ENCODE measurements at regions not wholly inside any gene's neighbourhood (a gene's known extent, or its start where the extent isn't known, plus 50 kb on each side); places are given as distances from the start of the nearest gene placed in this dataset.
"Not testable (repeated sequence)": the region's sequence is repeated elsewhere in the genome, so short reads cannot be mapped to it uniquely, and the experiment has no call there.

DNA sequence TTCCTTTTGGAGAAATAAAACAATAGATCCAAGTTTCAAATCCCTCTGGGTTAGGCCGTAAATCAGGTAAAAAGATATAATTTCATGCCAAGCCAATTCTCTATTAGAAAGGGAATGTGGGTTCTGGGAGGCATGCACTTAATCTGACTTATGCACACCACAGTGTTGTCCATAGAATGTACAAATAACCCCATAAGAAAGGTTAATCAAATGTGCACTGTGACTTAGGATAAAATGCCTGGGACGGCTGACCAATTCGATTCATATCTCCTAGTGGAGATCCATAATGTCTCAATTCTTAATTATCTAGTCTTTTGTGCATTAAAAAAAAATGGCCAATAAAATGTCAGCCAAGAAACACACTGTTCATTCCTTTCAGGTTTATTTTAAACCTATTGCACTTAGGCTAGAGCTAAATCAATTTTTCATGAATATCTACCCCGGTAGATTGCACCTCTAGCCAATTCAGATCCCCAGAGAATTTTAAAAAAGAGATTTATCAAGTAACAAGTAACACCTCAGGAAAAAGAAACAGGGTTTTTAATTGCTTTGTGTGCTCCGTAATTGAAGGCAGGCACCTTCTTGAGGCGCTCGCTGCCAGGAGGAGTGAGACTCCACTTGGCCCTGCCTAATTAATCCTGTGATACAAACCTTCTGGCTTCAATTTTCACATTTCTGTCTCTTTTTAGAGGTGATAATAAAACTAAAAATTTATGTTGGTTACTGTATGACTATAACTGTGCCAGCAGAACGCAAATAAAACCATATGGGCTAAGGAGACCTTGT is 265.1 kb downstream of the ETV1 start:
- WGBS, result 87% methylated on average over 8 of the region's 8 CpGs
- Histone ChIP-seq H3K36me3 (ENCODE audit: insufficient read depth) (no peaks in the 10 kb centered on the region), H3K4me1 (ENCODE audit: insufficient read depth) (no peaks in the 10 kb centered on the region), H3K27ac (ENCODE audit: low read depth) (no peak overlapping the region), H3K4me3 (ENCODE audit: low read depth, low read length) (no peak overlapping the region)
- no peak for DNase-seq (ENCODE audit: extremely low spot score)

DNA sequence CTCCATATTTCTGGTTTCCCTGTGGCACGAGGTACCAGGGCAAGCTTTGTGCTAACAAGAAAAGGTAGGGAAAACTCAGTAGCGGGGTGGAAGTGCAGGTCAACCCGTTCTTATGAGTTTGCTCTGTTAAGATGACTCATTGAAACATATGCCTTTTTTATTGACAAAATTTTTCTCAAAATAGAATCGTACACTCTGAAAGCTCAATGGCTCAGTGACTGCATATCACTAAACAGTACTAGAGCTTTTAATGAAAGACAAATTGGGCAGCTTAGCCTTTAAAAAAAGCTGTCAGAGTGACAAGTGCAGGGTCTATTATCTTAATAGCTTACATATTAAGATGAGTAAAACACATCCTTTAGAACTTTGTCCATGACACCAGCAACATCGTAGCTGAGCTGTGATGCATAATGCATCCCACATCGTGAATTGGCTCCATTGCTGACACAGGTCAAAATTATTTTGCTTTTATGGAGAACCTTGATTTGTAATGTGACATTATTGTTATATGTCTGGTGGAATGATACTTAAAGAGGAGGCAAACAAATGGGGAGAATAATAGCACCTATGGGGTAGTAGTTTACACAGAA is 264.4 kb downstream of the ETV1 start:
- no peaks in the 10 kb centered on the region for H3K36me3 ChIP-seq (ENCODE audit: insufficient read depth)
- H3K4me1 ChIP-seq (ENCODE audit: insufficient read depth), result no peaks in the 10 kb centered on the region
- DNase-seq (ENCODE audit: extremely low spot score), result no peak
- H3K4me3 ChIP-seq (ENCODE audit: low read depth, low read length), result no peak overlapping the region
- 67% methylated on average over 6 of the region's 6 CpGs for WGBS
- H3K27ac ChIP-seq (ENCODE audit: low read depth), result no peak overlapping the region

DNA sequence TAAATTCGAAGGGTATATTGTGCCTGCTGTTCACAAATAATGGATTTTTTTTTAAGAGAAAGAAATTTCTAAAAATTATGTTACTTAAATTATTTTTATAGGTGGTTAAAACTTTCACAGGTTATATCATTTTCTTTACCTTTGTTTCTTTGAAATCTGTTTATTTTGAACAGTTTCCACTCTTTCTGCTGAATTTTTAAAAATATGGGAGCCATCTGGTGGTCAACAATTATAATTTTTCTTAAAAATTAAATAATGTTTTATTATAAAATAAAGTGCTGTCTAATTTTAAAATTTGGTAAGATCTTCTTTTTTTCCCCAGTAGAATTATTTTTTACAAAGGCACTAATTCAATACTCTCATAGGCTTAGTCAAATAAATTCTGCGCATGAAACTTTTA is 263.9 kb downstream of the ETV1 start:
- no peak overlapping the region for H3K27ac ChIP-seq (ENCODE audit: low read depth)
- H3K36me3 ChIP-seq (ENCODE audit: insufficient read depth), result no peaks in the 10 kb centered on the region
- WGBS, result 91% methylated on average over 2 of the region's 2 CpGs
- DNase-seq (ENCODE audit: extremely low spot score), result no peak
- H3K4me1 ChIP-seq (ENCODE audit: insufficient read depth), result no peaks in the 10 kb centered on the region
- H3K4me3 ChIP-seq (ENCODE audit: low read depth, low read length), result no peak overlapping the region

DNA sequence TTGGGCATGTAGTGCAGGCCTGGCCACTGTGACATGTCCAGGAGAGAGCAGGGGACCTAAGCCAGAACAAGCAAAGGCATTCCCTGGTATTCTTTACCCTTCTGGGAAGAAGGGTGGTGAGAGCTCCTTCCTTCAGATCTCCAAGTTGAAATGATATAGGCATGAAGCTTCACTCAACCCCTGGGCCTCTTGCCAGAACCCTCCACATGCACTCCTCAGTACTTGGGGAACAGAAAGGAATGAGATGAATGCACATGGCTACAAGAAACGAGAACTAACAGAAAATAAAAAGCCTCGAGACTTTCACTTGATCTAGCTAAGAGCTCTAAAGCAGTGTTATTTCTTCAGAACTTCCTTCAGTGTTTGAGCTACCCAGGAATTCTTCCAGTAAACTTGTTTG is 262.2 kb downstream of the ETV1 start:
- DNase-seq (ENCODE audit: extremely low spot score), result no peak
- 91% methylated on average over 2 of the region's 2 CpGs for WGBS
- H3K4me3 ChIP-seq (ENCODE audit: low read depth, low read length), result no peak overlapping the region
- H3K36me3 ChIP-seq (ENCODE audit: insufficient read depth), result no peaks in the 10 kb centered on the region
- H3K27ac ChIP-seq (ENCODE audit: low read depth), result no peak overlapping the region
- H3K4me1 ChIP-seq (ENCODE audit: insufficient read depth), result no peaks in the 10 kb centered on the region

DNA sequence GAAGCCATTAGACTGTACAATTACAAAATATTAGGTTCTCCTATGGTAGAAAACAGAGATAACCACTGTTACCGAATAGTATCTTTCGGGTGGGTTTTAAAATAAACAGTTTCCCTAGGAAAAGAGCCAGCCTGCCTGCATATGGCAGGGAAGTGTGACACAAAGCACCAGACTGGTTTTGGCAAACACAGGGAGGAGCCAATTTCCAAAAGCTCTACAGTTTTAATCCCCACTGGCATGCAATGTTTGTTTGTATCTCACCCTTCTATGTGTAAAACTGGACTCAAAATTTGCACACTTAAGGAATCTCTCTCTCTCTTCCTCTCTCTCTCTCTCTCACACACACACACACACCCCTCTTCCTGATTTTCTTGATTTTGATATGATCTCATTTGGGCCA is 261.7 kb downstream of the ETV1 start:
- Histone ChIP-seq H3K4me1 (ENCODE audit: insufficient read depth) (no peaks in the 10 kb centered on the region), H3K4me3 (ENCODE audit: low read depth, low read length) (no peak overlapping the region), H3K27ac (ENCODE audit: low read depth) (no peak overlapping the region), H3K36me3 (ENCODE audit: insufficient read depth) (no peaks in the 10 kb centered on the region)
- no peak for DNase-seq (ENCODE audit: extremely low spot score)
- WGBS, result 89% methylated on average over 2 of the region's 2 CpGs

DNA sequence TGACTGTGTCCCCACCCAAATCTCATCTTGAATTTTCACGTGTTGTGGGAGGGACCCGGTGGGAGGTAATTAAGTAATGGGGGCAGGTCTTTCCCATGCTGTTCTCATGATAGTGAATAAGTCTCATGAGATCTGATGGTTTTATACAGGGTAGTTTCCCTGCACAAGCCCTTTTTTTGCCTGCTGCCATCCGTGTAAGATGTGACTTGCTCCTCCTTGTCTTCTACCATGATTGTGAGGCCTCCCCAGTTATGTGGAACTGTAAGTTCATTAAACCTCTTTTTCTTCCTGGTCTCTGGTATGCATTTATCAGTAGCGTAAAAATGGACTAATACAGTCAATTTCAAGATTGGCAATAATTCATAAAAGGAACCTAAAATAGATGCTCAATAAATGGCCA is 261.0 kb downstream of the ETV1 start:
- not testable (repeated sequence) for DNase-seq (ENCODE audit: extremely low spot score); H3K4me1 ChIP-seq (ENCODE audit: insufficient read depth); H3K4me3 ChIP-seq (ENCODE audit: low read depth, low read length); H3K27ac ChIP-seq (ENCODE audit: low read depth); H3K36me3 ChIP-seq (ENCODE audit: insufficient read depth)
- WGBS, result 86% methylated on average over 4 of the region's 4 CpGs

DNA sequence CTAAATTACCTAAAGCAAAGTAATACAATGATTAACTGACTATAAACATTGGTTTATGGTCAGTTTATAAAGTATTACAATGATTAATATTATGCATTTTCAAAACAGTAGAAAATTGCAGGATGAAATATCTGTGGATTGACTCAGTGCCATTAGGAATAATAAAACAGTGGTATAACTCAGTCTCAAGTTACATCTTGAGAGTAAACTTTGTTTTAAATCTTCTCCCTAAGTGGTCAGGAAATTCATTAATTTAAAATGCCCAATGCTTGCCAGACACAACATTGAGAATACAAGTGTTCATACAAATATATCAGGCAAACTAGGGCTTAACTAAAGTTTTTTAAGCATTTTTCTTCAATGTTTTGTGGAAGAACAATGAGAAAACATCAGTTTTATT is 257.8 kb downstream of the ETV1 start:
- no peaks in the 10 kb centered on the region for H3K36me3 ChIP-seq (ENCODE audit: insufficient read depth)
- no peaks in the 10 kb centered on the region for H3K4me1 ChIP-seq (ENCODE audit: insufficient read depth)
- no peak overlapping the region for H3K4me3 ChIP-seq (ENCODE audit: low read depth, low read length)
- DNase-seq (ENCODE audit: extremely low spot score), result no peak
- no peak overlapping the region for H3K27ac ChIP-seq (ENCODE audit: low read depth)

DNA sequence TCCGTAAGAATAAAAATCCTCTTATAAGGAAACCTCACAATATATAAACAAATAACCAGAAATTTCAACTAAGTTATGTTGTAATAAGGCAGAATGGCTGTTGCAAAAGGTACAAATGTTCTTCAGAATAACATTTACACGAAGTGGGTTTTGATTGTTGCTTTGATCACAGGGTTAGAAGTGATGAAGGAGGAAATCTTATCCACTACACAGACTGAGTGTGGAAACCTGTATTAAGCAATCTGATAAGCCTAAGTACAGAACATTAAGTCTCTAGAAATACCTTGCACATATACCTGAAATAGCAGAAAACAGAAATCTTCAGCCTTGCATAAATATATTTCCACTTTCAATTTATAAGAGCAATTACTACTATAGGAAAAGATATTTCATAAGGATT is 251.9 kb downstream of the ETV1 start:
- 49% methylated on average over 2 of the region's 2 CpGs for WGBS
- Histone ChIP-seq H3K4me1 (ENCODE audit: insufficient read depth) (no peaks in the 10 kb centered on the region), H3K36me3 (ENCODE audit: insufficient read depth) (no peaks in the 10 kb centered on the region), H3K4me3 (ENCODE audit: low read depth, low read length) (no peak overlapping the region), H3K27ac (ENCODE audit: low read depth) (no peak overlapping the region)
- DNase-seq (ENCODE audit: extremely low spot score), result no peak

DNA sequence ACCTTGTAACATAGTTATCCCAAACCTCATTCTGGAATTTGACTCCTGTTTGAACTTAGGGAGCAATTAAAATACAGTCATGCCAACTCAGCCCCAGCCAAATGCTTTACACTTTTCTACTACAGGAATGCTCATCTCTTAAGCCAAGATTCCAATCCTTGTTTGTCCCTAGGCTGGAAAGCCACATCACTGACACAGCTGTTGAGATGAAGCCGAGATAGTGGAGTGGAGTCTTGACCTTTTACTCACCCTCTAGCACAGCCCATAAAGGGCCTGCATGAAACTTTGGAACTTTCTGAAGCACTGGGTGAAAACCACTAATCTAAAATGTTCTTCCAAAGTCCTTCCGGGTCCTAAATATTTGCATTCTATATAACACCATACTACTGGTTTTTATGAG is 247.3 kb downstream of the ETV1 start:
- Histone ChIP-seq H3K27ac (ENCODE audit: low read depth) (no peak overlapping the region), H3K4me3 (ENCODE audit: low read depth, low read length) (no peak overlapping the region), H3K36me3 (ENCODE audit: insufficient read depth) (no peaks in the 10 kb centered on the region), H3K4me1 (ENCODE audit: insufficient read depth) (no peaks in the 10 kb centered on the region)
- WGBS, result 49% methylated on average over 2 of the region's 2 CpGs
- DNase-seq (ENCODE audit: extremely low spot score), result no peak

DNA sequence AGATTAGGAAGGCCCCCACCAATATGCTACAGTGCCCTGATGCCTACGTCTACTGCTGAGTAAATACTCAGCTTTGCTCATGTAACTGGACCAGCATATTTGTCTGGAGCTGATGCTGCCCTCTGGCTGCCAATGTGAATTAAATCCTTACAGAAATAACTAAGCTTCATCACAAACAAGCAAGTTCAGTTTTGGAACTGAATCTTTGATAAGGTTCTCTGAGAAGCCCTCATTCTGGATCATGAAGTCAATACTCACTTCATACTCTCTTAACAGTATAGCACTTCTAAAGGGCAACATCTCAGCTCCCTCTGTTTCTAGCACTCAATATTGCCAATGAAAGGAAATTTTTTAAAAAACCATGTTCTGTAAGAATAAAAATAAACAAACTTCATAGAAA is 246.7 kb downstream of the ETV1 start:
- no peaks in the 10 kb centered on the region for H3K36me3 ChIP-seq (ENCODE audit: insufficient read depth)
- 38% methylated on average over 1 of the region's 1 CpG for WGBS
- H3K4me1 ChIP-seq (ENCODE audit: insufficient read depth), result no peaks in the 10 kb centered on the region
- no peak overlapping the region for H3K27ac ChIP-seq (ENCODE audit: low read depth)
- no peak overlapping the region for H3K4me3 ChIP-seq (ENCODE audit: low read depth, low read length)
- DNase-seq (ENCODE audit: extremely low spot score), result no peak

DNA sequence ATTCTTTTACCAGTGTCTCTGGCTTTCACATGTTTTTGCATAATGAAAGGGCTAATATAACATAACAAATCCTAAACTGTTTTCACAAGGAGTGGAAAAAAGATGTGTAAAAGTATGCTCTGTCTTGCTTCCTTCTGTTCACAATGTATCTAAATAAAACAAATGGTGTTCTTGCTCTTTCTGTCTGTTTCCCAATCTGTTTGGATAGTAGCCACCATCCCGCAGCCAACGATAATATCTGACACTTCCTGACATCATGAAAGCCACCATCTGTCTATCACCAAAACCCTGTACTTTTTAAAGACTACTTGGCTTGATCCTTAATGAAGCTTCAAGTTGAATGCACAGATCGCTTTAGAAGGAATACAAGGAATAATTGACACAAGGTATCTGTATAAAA is 246.2 kb downstream of the ETV1 start:
- no peak overlapping the region for H3K4me3 ChIP-seq (ENCODE audit: low read depth, low read length)
- no peak for DNase-seq (ENCODE audit: extremely low spot score)
- 44% methylated on average over 3 of the region's 3 CpGs for WGBS
- no peaks in the 10 kb centered on the region for H3K36me3 ChIP-seq (ENCODE audit: insufficient read depth)
- H3K27ac ChIP-seq (ENCODE audit: low read depth), result no peak overlapping the region
- H3K4me1 ChIP-seq (ENCODE audit: insufficient read depth), result no peaks in the 10 kb centered on the region

DNA sequence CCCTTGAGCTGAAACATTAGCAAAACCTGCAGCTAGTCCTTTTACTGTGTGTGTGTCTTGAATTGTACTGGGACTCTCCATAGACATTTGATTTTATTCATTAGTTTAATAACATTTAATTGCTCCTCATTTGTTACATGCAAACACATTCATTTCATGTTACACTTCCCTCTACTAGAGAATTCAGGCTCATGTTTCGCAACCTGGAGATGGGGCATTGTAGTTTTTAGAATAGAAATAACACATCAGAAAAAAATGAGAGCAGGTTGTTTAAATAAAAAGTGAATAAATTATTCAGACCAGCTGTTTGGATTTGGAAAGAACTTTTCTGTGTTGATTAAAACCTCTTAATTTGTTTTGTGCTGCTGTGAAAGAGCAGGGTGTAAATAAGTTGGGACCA is 243.9 kb downstream of the ETV1 start:
- Histone ChIP-seq H3K27ac (ENCODE audit: low read depth) (no peak overlapping the region), H3K4me1 (ENCODE audit: insufficient read depth) (no peaks in the 10 kb centered on the region), H3K4me3 (ENCODE audit: low read depth, low read length) (no peak overlapping the region), H3K36me3 (ENCODE audit: insufficient read depth) (no peaks in the 10 kb centered on the region)
- no peak for DNase-seq (ENCODE audit: extremely low spot score)
- WGBS, result 98% methylated on average over 1 of the region's 1 CpG

DNA sequence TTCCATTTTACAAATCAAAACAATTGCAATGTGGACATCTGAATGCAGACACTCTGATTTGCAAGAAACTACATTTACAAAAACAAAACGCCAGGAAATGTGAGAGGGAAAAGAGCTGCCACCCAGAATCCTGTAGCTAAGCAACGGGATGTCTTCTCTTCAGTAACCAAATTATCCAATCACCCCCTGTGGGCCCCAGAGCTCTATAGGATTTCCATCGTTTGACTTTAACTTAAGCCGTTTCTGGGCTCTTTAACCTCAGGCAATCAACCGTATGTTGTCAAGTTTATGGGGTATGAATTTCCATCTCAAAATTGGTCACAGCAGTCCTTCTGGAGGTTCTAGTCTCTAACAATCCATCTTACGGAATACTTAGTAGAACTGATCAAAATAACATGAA is 240.5 kb downstream of the ETV1 start:
- Histone ChIP-seq H3K36me3 (ENCODE audit: insufficient read depth) (no peaks in the 10 kb centered on the region), H3K27ac (ENCODE audit: low read depth) (no peak overlapping the region), H3K4me3 (ENCODE audit: low read depth, low read length) (no peak overlapping the region), H3K4me1 (ENCODE audit: insufficient read depth) (no peaks in the 10 kb centered on the region)
- no peak for DNase-seq (ENCODE audit: extremely low spot score)
- WGBS, result 40% methylated on average over 6 of the region's 6 CpGs

DNA sequence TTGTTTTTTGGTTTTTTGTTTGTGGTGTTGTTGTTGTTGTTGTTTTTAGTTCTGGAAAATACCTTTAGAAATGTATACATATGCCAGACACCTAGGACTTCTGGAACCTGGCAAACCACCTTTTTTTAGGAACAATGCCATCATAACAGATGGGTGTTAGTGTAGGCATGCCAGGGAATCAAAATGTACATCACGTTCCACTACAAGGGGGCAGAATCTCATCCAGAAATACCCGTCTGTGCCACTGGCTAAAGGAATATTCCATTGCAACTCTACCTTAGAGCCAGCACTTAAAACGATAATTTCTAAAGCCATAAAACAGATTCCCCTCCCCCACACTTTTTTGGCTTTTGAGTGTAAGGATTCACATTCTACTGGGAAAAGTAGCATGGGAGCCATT is 239.8 kb downstream of the ETV1 start:
- DNase-seq (ENCODE audit: extremely low spot score), result no peak
- 93% methylated on average over 3 of the region's 3 CpGs for WGBS
- H3K4me1 ChIP-seq (ENCODE audit: insufficient read depth), result no peaks in the 10 kb centered on the region
- no peak overlapping the region for H3K27ac ChIP-seq (ENCODE audit: low read depth)
- H3K4me3 ChIP-seq (ENCODE audit: low read depth, low read length), result no peak overlapping the region
- H3K36me3 ChIP-seq (ENCODE audit: insufficient read depth), result no peaks in the 10 kb centered on the region

DNA sequence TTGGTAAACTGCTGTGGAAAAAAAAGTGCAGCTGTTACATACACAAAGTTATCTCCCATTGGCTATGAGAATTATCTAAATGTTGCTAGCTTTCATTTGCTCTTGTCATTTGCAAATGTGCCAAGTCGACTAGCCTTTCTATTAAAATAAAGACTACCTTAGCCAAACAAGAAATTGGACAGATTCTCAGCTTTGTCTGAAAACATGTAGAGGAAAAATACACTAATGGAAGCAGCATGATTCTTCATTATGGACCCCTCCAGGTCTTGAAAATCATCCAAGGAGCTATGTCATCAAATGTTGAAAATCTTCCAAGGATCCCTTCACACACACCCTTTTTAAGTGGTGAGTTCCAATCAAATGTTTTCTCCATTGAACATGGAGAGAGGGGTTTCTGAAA is 237.7 kb downstream of the ETV1 start:
- WGBS, result 40% methylated on average over 1 of the region's 1 CpG
- Histone ChIP-seq H3K36me3 (ENCODE audit: insufficient read depth) (no peaks in the 10 kb centered on the region), H3K27ac (ENCODE audit: low read depth) (no peak overlapping the region), H3K4me3 (ENCODE audit: low read depth, low read length) (no peak overlapping the region), H3K4me1 (ENCODE audit: insufficient read depth) (no peaks in the 10 kb centered on the region)
- no peak for DNase-seq (ENCODE audit: extremely low spot score)

Data from urinary bladder (tissue), 3 donors.